Chondrocyte (in vitro differentiated cells): ENCODE measurements at regions not wholly inside any gene's neighbourhood (a gene's known extent, or its start where the extent isn't known, plus 50 kb on each side); places are given as distances from the start of the nearest gene placed in this dataset.

Source experiments
- DNase-seq: peaks from one replicate; pipeline ENCODE4 v3.0.0; 2021; ENCODE audit warnings: mixed read lengths, low spot score
- H3K27ac Mint-ChIP-seq: one replicate; pipeline ENCODE4 v1.8.0; 2021; ENCODE audit warnings: mild to moderate bottlenecking, moderate library complexity, mixed read lengths; ENCODE audit not compliant: unreplicated experiment
- H3K27me3 Mint-ChIP-seq: 2 replicates; pipeline ENCODE4 v1.8.0; 2021; ENCODE audit warnings: low read depth, mixed read lengths
- H3K36me3 Mint-ChIP-seq: 2 replicates; pipeline ENCODE4 v1.8.0; 2021; ENCODE audit warnings: low read depth, mixed read lengths
- H3K4me1 Mint-ChIP-seq: 2 replicates; pipeline ENCODE4 v1.8.0; 2021; ENCODE audit warnings: low read depth, mild to moderate bottlenecking, mixed read lengths
- H3K4me3 Mint-ChIP-seq: one replicate; pipeline ENCODE4 v1.8.0; 2021; ENCODE audit warnings: mild to moderate bottlenecking, moderate library complexity, mixed read lengths; ENCODE audit not compliant: unreplicated experiment
- H3K9me3 Mint-ChIP-seq: 2 replicates; pipeline ENCODE4 v1.8.0; 2021; ENCODE audit warnings: low read depth, mixed read lengths
- CTCF ChIP-seq: fragments of 200-600 bp; sonication (generic); IDR thresholded peaks from 2 replicates; pipeline ENCODE4 v1.5.0; 2021; ENCODE audit warnings: antibody characterized with exemption, mild to moderate bottlenecking, moderate library complexity

- Mint-ChIP-seq H3K9me3 (no peaks in the 10 kb centered on the region), H3K4me3 (no peak overlapping the region), H3K27ac (no peak overlapping the region), H3K27me3 (peaks cover 3% of the 10 kb centered on the region), H3K36me3 (no peaks in the 10 kb centered on the region), H3K4me1 (no peaks in the 10 kb centered on the region)
- no peak for DNase-seq
- no peak for TF ChIP-seq CTCF
Observed at GRCh38 chr2:16194530-16194929, 254.2 kb downstream of the MYCN start.

- Mint-ChIP-seq H3K4me3 (no peak overlapping the region), H3K9me3 (no peaks in the 10 kb centered on the region), H3K27ac (no peak overlapping the region), H3K27me3 (peaks cover 6% of the 10 kb centered on the region), H3K36me3 (no peaks in the 10 kb centered on the region), H3K4me1 (no peaks in the 10 kb centered on the region)
- DNase-seq, result no peak
- TF ChIP-seq CTCF, result no peak
Observed at GRCh38 chr2:16194096-16194390, 253.7 kb downstream of the MYCN start.

DNA sequence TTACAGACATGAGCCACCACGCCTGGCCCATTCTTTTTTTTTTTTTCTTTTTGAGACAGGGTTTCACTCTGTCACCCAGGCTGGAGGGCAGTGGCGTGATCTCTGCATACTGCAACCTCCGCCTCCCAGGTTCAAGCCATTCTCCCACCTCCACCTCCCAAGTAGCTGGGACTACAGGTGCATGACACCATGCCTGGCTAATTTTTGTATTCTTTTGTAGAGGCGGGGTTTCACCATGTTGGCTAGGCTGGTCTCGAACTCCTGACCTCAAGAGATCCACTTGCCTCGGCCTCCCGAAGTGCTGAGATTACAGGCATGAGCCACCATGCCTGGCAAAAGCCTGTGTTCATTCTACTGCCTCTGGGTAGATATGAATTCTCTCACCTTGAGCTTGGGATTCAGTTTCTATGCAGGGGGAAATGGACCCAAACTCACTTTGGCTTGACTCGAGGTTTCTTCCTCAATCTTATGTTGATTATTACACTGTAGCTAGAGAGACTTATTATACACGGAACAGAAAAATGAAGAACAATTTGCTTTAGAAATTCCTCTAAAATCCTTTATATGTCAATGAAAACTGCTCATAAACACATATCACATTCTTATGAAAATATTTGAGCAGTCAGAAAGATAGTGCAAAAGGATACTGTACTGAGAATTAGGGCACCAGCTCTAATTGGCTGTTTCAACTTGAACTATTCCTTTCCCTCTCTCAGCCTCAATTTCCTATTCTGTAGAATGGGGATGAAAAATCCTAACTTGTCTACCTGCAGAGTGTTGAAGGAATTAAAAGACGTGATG is 252.3 kb downstream of the MYCN start:
- H3K27ac Mint-ChIP-seq, result no peak overlapping the region
- TF ChIP-seq CTCF, result no peak
- no peak overlapping the region for H3K4me3 Mint-ChIP-seq
- H3K9me3 Mint-ChIP-seq, result no peaks in the 10 kb centered on the region
- peaks cover 9% of the 10 kb centered on the region for H3K27me3 Mint-ChIP-seq
- no peak for DNase-seq
- H3K36me3 Mint-ChIP-seq, result no peaks in the 10 kb centered on the region
- H3K4me1 Mint-ChIP-seq, result no peaks in the 10 kb centered on the region

GRCh38 chr2:16191431-16192200 is 251.3 kb downstream of the MYCN start:
- H3K4me1 Mint-ChIP-seq, result no peaks in the 10 kb centered on the region
- no peaks in the 10 kb centered on the region for H3K9me3 Mint-ChIP-seq
- no peak overlapping the region for H3K4me3 Mint-ChIP-seq
- peaks cover 9% of the 10 kb centered on the region for H3K27me3 Mint-ChIP-seq
- no peak for TF ChIP-seq CTCF
- DNase-seq, result no peak
- H3K27ac Mint-ChIP-seq, result no peak overlapping the region
- no peaks in the 10 kb centered on the region for H3K36me3 Mint-ChIP-seq

GRCh38 chr2:16190446-16191270 is 250.3 kb downstream of the MYCN start:
- no peaks in the 10 kb centered on the region for H3K36me3 Mint-ChIP-seq
- no peaks in the 10 kb centered on the region for H3K9me3 Mint-ChIP-seq
- no peak overlapping the region for H3K4me3 Mint-ChIP-seq
- TF ChIP-seq CTCF, result no peak
- DNase-seq, result no peak
- H3K4me1 Mint-ChIP-seq, result no peaks in the 10 kb centered on the region
- peaks cover 9% of the 10 kb centered on the region for H3K27me3 Mint-ChIP-seq
- H3K27ac Mint-ChIP-seq, result no peak overlapping the region
